K562 (cell line): ENCODE measurements at regions not wholly inside any gene's neighbourhood (a gene's known extent, or its start where the extent isn't known, plus 50 kb on each side); places are given as distances from the start of the nearest gene placed in this dataset.

Experiments
- BMI1 ChIP-seq: fragments of 150-350 bp; IDR thresholded peaks from 2 replicates; pipeline ENCODE4 v1.6.1; 2014; ENCODE audit warnings: low read length
- CBFB ChIP-seq: sonication (generic); formaldehyde crosslinking; IDR thresholded peaks from 2 replicates; pipeline ENCODE4 v1.4.0; 2020; ENCODE audit warnings: mild to moderate bottlenecking, missing genetic modification reagents
- CBX5 ChIP-seq: IDR thresholded peaks from 2 replicates; pipeline ENCODE4 v1.6.1; 2014; ENCODE audit warnings: low read depth, borderline replicate concordance
- CBX8 ChIP-seq: fragments of 200-600 bp; sonication (generic); IDR thresholded peaks from 2 replicates; pipeline ENCODE4 v1.6.1; 2012; ENCODE audit warnings: borderline replicate concordance, mixed run types, low read depth, mild to moderate bottlenecking, moderate library complexity, mixed read lengths, low read length, control low read depth, inconsistent platforms; ENCODE audit not compliant: poor library complexity, severe bottlenecking; ENCODE audit errors: extremely low read depth
- CEBPB ChIP-seq: fragments of 450-650 bp; IDR thresholded peaks from 2 replicates; pipeline ENCODE4 v1.6.1; 2016; ENCODE audit warnings: missing genetic modification characterization, missing compliant biosample characterization
- E2F3 ChIP-seq: fragments of 250-450 bp; sonication (Bioruptor Pico); IDR thresholded peaks from 2 replicates; pipeline ENCODE4 v1.4.0; 2020; ENCODE audit warnings: mild to moderate bottlenecking
- EHMT2 ChIP-seq: fragments of 450-650 bp; IDR thresholded peaks from 2 replicates; pipeline ENCODE4 v1.6.1; 2018; ENCODE audit warnings: antibody characterized with exemption
- JUND ChIP-seq, 2 experiments: IDR thresholded peaks; 2 replicates in 1 of 2; 3 replicates in 1 of 2; pipeline ENCODE4 v1.6.1; 2011; ENCODE audit warnings: borderline replicate concordance in 2 of 2, low read depth in 2 of 2, low read length in 2 of 2, improper control_type of control experiment in 1 of 2, missing biosample characterization in 1 of 2, missing genetic modification characterization in 1 of 2, missing genetic modification reagents in 1 of 2
- L3MBTL2 ChIP-seq: fragments of 450-650 bp; IDR thresholded peaks from 2 replicates; pipeline ENCODE4 v1.6.1; 2016; ENCODE audit warnings: mild to moderate bottlenecking, moderate library complexity
- NKRF ChIP-seq: fragments of 450-650 bp; IDR thresholded peaks from 2 replicates; pipeline ENCODE4 v1.6.1; 2016; ENCODE audit warnings: borderline replicate concordance
- PKNOX1 ChIP-seq: fragments of 450-650 bp; IDR thresholded peaks from 2 replicates; pipeline ENCODE4 v1.6.1; 2016
- POLR2G ChIP-seq: fragments of 200-400 bp; formaldehyde crosslinking; IDR thresholded peaks from 2 replicates; pipeline ENCODE4 v1.6.1; 2017; ENCODE audit warnings: low read depth, mild to moderate bottlenecking, antibody characterized with exemption, low read length, moderate library complexity
- PPARD ChIP-seq: fragments of 250-450 bp; sonication (Bioruptor Pico); IDR thresholded peaks from 2 replicates; pipeline ENCODE4 v1.8.0; 2022; ENCODE audit warnings: inconsistent platforms, mild to moderate bottlenecking, moderate library complexity
- PTTG1 ChIP-seq: fragments of 450-650 bp; IDR thresholded peaks from 2 replicates; pipeline ENCODE4 v1.6.1; 2016; ENCODE audit warnings: low read depth, mild to moderate bottlenecking, missing genetic modification characterization, missing compliant biosample characterization
- ZBTB40 ChIP-seq, 2 experiments: fragments of 450-650 bp in 1 of 2; sonication (generic) in 1 of 2; formaldehyde crosslinking in 1 of 2; IDR thresholded peaks; 2 replicates each; pipeline versions ENCODE4 v1.7.1 to v1.9.0; 2016 to 2022; ENCODE audit warnings: inconsistent platforms in 1 of 2, mild to moderate bottlenecking in 1 of 2, missing genetic modification reagents in 1 of 2
- ZEB2 ChIP-seq: fragments of 450-650 bp; IDR thresholded peaks from 2 replicates; pipeline ENCODE4 v1.6.1; 2016

- TF ChIP-seq ZBTB40 (IDR thresholded peaks at IDR 0.05) (peak; percentile 85), ZBTB40 (CRISPR knock-in tag; IDR thresholded peaks at IDR 0.05) (no peak), JUND (IDR thresholded peaks at IDR 0.05; ENCODE audit: borderline replicate concordance, low read depth, low read length) (peak; percentile 82), JUND (tag; IDR thresholded peaks at IDR 0.05; ENCODE audit: borderline replicate concordance, low read depth, low read length) (peak; percentile 72; the same call in 2 of the 3 replicates), ZEB2 (peak; percentile 95), BMI1 (no peak), CBFB (CRISPR knock-in tag) (no peak), L3MBTL2 (peak; percentile 52; the same call in 1 of the 2 replicates), EHMT2 (no peak), CEBPB (no peak), CBX8 (no peak), CBX5 (no peak), NKRF (no peak; the same call in 1 of the 2 replicates), PKNOX1 (0 out of 2 replicates have a peak, but pooled peaks have one; percentile 6), PTTG1 (tag) (no peak), PPARD (no peak), POLR2G (no peak), E2F3 (CRISPR knock-in tag) (no peak)
These were observed 215.2 kb upstream of the ZNF184 start (continued) for GRCh38 chr6:27688014-27688586.
